ENCODE measurements at regions not wholly inside any gene's neighbourhood (a gene's known extent, or its start where the extent isn't known, plus 50 kb on each side); places are given as distances from the start of the nearest gene placed in this dataset.

DNA sequence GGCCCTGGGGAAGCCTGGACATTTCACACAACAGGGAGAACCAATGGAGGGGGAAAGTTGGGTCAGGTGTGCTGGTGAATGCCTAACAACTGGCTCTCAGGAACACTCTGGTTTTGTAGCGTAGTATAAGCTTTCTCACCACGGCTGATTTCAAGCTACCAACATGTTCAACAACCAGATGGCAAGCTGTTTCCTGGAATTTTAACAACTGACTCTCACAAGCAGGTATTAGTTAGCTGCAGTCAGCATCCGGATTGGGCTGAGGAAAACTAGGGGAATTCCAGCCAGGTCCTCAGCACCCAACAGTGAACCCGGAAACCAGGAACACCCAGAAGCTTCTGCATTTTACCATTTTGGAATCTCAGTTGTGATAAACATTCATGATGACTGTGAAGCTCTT, 162.3 kb upstream of the CAMK1G start:
- TF ChIP-seq, protein P1, sequence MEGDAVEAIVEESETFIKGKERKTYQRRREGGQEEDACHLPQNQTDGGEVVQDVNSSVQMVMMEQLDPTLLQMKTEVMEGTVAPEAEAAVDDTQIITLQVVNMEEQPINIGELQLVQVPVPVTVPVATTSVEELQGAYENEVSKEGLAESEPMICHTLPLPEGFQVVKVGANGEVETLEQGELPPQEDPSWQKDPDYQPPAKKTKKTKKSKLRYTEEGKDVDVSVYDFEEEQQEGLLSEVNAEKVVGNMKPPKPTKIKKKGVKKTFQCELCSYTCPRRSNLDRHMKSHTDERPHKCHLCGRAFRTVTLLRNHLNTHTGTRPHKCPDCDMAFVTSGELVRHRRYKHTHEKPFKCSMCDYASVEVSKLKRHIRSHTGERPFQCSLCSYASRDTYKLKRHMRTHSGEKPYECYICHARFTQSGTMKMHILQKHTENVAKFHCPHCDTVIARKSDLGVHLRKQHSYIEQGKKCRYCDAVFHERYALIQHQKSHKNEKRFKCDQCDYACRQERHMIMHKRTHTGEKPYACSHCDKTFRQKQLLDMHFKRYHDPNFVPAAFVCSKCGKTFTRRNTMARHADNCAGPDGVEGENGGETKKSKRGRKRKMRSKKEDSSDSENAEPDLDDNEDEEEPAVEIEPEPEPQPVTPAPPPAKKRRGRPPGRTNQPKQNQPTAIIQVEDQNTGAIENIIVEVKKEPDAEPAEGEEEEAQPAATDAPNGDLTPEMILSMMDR (conservative IDR thresholded peaks at IDR 0.05; ENCODE audit: low read depth, low read length), result no peak
- DNase-seq (ENCODE audit: low read depth), result no peak
- H3K4me3 ChIP-seq (ENCODE audit: low read depth, low read length), result no peak overlapping the region

DNA sequence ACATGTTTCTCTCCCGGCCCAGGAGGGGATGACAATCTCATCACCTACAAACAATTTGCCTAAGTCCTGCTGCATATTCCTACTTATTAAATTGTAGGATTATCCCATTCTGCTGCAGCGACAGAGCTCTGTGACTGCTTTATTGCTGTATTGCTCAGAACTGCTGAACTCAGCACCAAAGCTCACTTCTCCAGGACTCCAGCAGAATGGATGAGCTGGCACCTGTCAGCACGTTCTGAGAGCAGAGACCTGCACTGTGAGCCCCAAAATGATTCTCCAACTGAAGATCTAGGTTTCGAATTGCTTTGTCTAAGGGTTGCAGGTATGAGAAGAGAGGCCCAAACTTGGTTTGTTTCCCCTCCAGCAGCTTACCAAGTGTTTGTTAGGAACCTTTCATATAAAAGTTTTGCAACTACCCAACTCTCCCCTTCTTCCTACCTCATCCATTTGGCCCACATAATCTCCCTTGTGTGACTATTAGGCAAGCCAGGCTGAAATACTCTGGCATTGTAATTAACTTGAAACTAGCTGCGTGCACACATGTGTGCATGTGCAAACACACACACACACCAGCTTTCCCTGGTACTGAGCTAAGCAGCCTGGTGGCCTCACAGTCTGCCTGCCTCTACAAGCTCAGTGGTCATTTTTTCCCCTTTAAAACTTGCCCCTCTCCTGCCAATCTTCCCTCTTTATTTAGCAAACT, 161.4 kb upstream of the CAMK1G start:
- no peak for DNase-seq (ENCODE audit: low read depth)
- TF ChIP-seq, protein P1 (conservative IDR thresholded peaks at IDR 0.05; ENCODE audit: low read depth, low read length), result no peak
- H3K4me3 ChIP-seq (ENCODE audit: low read depth, low read length), result no peak overlapping the region

DNA sequence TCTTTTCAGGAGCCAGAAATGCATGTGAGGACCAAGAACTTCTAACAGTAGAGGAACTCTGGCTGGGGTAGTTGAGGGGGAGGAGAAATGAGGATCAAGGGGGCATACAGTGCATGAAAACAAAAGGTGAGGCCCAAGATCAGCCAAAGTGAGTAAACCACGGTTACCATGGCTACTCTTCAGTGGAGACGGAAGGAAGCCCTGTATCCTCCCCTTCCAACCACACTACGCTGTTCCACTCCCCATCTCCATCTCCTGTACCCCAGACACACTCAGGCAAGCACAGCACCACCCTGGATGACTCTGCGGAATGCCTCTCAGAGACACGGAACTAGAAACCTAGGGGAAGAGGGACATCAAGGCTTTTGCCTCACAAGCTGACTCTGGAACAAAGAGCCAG, 157.6 kb upstream of the CAMK1G start:
- no peak for DNase-seq (ENCODE audit: low read depth)
- TF ChIP-seq, protein P1 (conservative IDR thresholded peaks at IDR 0.05; ENCODE audit: low read depth, low read length), result no peak
- H3K4me3 ChIP-seq (ENCODE audit: low read depth, low read length), result no peak overlapping the region

DNA sequence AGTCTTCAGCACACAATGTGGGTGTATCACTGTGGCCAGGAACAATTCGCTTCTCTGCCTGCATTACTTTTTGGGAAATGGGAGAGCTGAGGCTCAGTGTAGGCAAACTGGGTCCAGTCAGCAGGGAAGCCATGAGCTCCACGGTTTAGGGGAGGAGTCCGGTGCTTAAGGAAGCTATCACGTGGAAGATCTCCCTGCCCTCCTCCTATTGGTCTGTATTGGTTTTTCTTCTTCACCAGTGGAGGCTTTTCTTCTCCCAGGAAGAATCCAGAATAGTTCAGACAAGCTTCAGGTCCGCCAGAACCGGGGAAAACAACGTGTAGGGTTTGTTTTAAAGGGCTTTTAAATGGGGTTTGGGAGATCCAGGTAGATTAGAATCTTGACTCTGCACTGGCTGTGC, 156.2 kb upstream of the CAMK1G start:
- TF ChIP-seq, protein P1 (conservative IDR thresholded peaks at IDR 0.05; ENCODE audit: low read depth, low read length), result no peak
- no peak overlapping the region for H3K4me3 ChIP-seq (ENCODE audit: low read depth, low read length)
- no peak for DNase-seq (ENCODE audit: low read depth)

DNA sequence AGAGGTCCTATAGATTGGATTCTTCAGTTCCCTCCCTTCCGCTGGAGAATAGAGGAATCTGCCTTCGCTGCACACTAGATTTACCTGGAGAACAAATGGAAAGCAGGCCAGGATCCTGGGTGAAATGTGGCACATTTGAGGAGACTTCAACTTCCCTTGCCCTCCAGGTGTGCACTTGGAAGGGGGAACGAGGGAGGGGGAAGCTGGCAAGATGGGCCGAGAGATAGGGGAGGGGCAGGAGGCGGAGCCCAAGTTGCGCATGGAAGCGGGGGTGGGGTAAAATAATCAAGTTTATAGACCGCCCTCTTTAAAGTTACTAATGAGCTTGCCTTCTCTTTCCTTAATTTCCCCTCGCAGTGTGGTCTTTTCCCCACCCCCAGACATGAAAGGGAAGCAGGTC, 155.7 kb upstream of the CAMK1G start:
- DNase-seq (ENCODE audit: low read depth), result no peak
- no peak overlapping the region for H3K4me3 ChIP-seq (ENCODE audit: low read depth, low read length)
- TF ChIP-seq, protein P1 (conservative IDR thresholded peaks at IDR 0.05; ENCODE audit: low read depth, low read length), result no peak

DNA sequence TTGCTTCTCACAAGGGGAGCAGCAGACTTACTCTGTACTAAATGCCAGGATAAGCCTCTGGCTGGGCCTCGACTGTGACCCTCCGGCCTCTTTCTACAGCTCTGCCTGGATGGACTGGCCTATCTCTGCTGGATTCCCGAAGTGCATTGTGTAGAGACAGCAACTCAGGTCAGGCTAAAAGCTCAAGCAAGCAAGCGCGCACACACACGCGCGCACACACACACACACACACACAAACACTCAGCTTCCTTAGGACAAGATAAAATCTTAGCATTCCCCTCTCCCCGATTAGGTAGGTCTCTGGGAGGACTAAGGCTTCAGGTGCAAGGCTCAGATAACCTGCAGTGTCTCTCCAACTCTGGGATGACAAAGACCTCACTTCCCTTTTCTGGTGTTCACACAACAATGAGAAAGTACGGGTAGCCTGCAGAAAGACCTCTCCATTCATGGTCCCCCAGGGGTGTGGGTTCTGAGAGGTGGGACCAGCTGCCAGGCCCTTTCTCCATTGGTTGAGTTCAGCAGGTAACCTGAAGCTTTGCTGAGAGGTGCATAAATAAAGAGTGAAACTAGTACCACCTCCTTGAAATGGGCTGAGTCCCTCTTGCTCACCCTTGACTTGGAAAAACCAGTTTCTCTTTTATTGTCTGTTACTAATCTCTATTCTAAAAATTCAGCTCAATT, 155.1 kb upstream of the CAMK1G start:
- TF ChIP-seq, protein P1 (conservative IDR thresholded peaks at IDR 0.05; ENCODE audit: low read depth, low read length), result no peak
- no peak overlapping the region for H3K4me3 ChIP-seq (ENCODE audit: low read depth, low read length)
- DNase-seq (ENCODE audit: low read depth), result no peak

DNA sequence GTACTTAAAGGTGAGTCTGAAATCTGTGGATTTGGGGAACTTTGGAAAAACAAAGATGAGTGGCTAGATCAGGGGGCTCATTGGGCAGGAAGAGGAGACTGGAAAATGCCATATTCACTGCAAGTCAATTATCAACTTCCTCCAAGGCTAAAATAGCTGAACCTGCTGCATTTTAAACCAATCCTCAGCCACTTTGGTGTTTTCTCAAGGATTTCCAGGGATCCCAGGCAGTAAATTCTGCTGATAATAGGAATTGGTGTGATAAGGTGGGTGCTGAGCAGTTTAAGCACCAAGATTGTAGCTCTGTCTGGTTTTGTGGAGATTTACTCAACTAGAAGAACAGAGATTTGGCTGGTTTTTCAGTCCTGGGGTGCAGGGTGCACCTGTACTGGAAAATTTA, 153.9 kb upstream of the CAMK1G start:
- DNase-seq (ENCODE audit: low read depth), result no peak
- H3K4me3 ChIP-seq (ENCODE audit: low read depth, low read length), result no peak overlapping the region
- TF ChIP-seq, protein P1 (conservative IDR thresholded peaks at IDR 0.05; ENCODE audit: low read depth, low read length), result no peak
